ENCODE measurements at regions not wholly inside any gene's neighbourhood (a gene's known extent, or its start where the extent isn't known, plus 50 kb on each side); places are given as distances from the start of the nearest gene placed in this dataset.

GRCh38 chr17:77886387-77886728, 72.1 kb upstream of the TNRC6C start:
- no peaks in the 10 kb centered on the region for H3K9me3 Mint-ChIP-seq
- peak overlapping the region; percentile 98 for H3K27ac Mint-ChIP-seq (ENCODE audit: low read depth)
- H3K27me3 Mint-ChIP-seq, result no peaks in the 10 kb centered on the region
- ATAC-seq (replicated peaks; ENCODE audit: extremely low read depth, poor library complexity, severe bottlenecking) (no peak), DNase-seq (ENCODE audit: low spot score in 2 of 2) (no peak)
- peak overlapping the region; percentile 23 for H3K4me3 Mint-ChIP-seq
- peaks cover 76% of the 10 kb centered on the region for H3K4me1 Mint-ChIP-seq
- peaks cover 20% of the 10 kb centered on the region for H3K36me3 Mint-ChIP-seq (ENCODE audit: insufficient read depth)

DNA sequence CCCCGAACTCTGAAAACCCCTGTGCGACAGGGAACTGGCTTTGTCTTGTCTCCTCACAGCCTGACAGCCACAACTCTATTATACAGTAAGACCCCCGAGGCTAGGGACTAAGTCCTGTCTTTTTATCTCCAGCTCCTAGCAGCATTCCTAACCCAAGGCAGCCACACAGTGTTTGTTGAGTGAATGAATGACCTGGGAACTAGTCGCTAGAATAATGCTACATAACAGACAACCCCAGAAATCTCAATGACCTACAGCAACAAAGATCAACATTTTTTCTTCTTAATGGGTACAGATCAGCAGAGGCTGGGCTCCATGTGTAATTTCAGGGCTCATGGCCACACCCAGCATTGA, 71.4 kb upstream of the TNRC6C start:
- Mint-ChIP-seq H3K36me3 (ENCODE audit: insufficient read depth) (peaks cover 15% of the 10 kb centered on the region), H3K27ac (ENCODE audit: low read depth) (peak overlapping the region; percentile 98), H3K4me3 (peak overlapping the region; percentile 88), H3K4me1 (peaks cover 69% of the 10 kb centered on the region), H3K27me3 (no peaks in the 10 kb centered on the region), H3K9me3 (no peaks in the 10 kb centered on the region)
- ATAC-seq (replicated peaks; ENCODE audit: extremely low read depth, poor library complexity, severe bottlenecking) (no peak), DNase-seq (ENCODE audit: low spot score in 2 of 2) (no peak)

DNA sequence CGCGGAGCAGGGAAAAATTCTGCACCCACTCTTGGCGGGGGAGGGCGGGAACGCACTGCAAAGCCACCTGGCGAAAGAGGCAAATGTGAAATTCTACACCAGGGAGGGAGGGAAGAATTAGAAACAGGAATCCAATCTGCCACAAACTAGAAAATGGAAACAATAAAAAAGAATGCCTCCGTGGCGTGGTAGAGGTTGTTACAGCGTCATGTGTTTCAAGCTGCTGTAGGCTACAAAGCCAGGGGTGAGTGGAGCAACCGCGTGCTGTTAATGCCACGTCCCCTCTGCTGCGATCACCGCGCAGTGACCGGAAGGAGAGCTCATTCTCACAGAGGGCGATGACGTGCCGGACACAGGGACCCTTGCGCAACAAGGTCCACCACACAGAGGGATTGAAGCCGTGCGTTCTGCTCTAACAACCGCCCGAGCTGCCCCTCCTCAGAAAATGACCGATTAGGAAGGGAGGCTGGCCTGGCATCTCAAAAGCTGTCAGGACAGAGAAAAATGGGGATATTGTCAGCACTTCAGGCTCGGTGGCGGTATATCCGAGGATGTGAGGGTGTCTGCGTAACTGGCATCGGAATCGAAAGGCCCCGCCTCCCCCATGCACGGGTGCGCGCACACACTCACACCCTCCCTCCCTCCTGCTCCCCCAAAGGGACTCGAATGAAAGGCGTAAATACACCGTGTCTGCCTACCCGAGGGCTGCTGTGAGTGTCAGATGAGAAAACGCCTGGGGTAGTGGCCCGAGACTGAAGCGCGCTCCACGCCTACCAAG, 70.8 kb upstream of the TNRC6C start:
- peaks cover 63% of the 10 kb centered on the region for H3K4me1 Mint-ChIP-seq
- ATAC-seq (replicated peaks; ENCODE audit: extremely low read depth, poor library complexity, severe bottlenecking) (peak; percentile 96), DNase-seq (ENCODE audit: low spot score in 2 of 2) (peak; percentile 62 to 86)
- H3K9me3 Mint-ChIP-seq, result no peaks in the 10 kb centered on the region
- H3K36me3 Mint-ChIP-seq (ENCODE audit: insufficient read depth), result peaks cover 12% of the 10 kb centered on the region
- no peaks in the 10 kb centered on the region for H3K27me3 Mint-ChIP-seq
- peak overlapping the region; percentile 88 for H3K4me3 Mint-ChIP-seq
- H3K27ac Mint-ChIP-seq (ENCODE audit: low read depth), result peak overlapping the region; percentile 98

- H3K27me3 Mint-ChIP-seq, result no peaks in the 10 kb centered on the region
- peak overlapping the region; percentile 98 for H3K27ac Mint-ChIP-seq (ENCODE audit: low read depth)
- peaks cover 57% of the 10 kb centered on the region for H3K4me1 Mint-ChIP-seq
- peak overlapping the region; percentile 88 for H3K4me3 Mint-ChIP-seq
- DNase-seq (ENCODE audit: low spot score in 2 of 2), result no peak
- ATAC-seq (replicated peaks; ENCODE audit: extremely low read depth, poor library complexity, severe bottlenecking), result no peak
- H3K36me3 Mint-ChIP-seq (ENCODE audit: insufficient read depth), result peaks cover 12% of the 10 kb centered on the region
- no peaks in the 10 kb centered on the region for H3K9me3 Mint-ChIP-seq
Measured at GRCh38 chr17:77888242-77889134, 70.0 kb upstream of the TNRC6C start.

GRCh38 chr17:77889135-77889505, 69.4 kb upstream of the TNRC6C start:
- H3K27me3 Mint-ChIP-seq, result no peaks in the 10 kb centered on the region
- H3K36me3 Mint-ChIP-seq (ENCODE audit: insufficient read depth), result peaks cover 8% of the 10 kb centered on the region
- peaks cover 56% of the 10 kb centered on the region for H3K4me1 Mint-ChIP-seq
- ATAC-seq (replicated peaks; ENCODE audit: extremely low read depth, poor library complexity, severe bottlenecking), result no peak
- H3K9me3 Mint-ChIP-seq, result no peaks in the 10 kb centered on the region
- peak overlapping the region; percentile 98 for H3K27ac Mint-ChIP-seq (ENCODE audit: low read depth)
- DNase-seq (ENCODE audit: low spot score in 2 of 2), result no peak
- H3K4me3 Mint-ChIP-seq, result peak overlapping the region; percentile 57

DNA sequence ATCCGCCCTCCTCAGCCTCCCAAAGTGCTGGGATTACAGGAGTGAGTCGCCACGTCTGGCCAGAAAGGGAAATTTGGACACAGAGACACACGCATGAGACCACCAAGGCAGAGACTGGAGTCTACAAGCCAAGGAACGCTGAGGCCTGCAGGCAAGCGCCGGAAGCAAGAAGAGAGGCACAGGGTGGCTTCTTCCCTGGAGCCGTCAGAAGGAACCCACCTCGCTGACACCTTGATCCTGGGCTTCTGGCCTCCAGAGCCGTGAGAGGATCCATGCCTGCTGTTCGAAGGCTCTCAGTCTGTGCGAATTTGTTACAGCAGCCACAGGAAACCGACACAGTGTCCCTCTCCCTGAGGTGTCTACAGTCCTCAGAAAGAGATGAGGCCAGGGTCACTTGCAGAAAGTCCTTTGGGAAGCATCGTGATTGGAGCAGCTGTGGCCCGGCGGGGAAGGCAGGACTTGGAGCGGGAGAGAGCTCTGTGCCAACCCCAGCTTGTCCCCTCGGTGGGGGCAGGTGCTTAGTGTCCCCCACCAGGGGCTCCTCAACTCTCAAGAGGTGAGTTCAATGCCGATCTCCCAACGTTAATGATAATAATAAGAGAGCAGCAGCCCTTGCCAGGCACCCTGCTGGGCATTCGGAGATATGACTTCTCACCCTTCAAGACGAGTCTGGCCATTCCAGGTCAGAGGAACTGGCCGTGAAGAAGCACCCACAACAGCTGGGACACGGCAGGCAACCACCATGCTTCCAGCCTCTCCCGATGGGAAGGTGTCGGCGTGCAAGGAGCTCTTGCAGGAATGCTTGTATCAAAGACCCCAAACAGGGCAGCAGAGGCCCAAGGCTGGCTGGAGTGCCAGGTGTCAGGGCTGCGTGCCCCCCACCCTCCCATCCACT, 68.4 kb upstream of the TNRC6C start:
- DNase-seq (ENCODE audit: low spot score in 2 of 2), result no peak
- Mint-ChIP-seq H3K36me3 (ENCODE audit: insufficient read depth) (peaks cover 8% of the 10 kb centered on the region), H3K27ac (ENCODE audit: low read depth) (no peak overlapping the region), H3K27me3 (no peaks in the 10 kb centered on the region), H3K4me1 (peaks cover 47% of the 10 kb centered on the region), H3K9me3 (no peaks in the 10 kb centered on the region), H3K4me3 (no peak overlapping the region)
- no peak for ATAC-seq (replicated peaks; ENCODE audit: extremely low read depth, poor library complexity, severe bottlenecking)

DNA sequence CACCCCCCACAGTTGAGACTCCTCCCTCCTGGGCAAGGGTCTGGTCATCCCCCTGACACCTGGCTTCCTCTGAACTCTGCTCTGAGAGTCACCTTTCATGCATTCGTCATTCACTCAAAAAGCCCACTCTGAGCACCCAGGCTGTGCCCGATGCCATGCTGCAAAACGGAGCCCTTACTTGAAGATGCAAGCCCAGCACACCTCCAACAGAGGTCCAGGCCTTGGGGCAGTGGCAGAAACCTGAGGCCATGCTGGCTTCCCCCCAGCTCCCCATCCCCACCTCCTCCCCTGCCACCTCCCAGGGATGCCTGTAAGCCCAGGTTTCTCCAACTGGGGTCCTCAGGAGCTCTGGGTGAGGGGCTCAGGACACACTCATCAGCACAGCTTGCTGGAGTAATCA, 67.7 kb upstream of the TNRC6C start:
- no peak for ATAC-seq (replicated peaks; ENCODE audit: extremely low read depth, poor library complexity, severe bottlenecking)
- DNase-seq (ENCODE audit: low spot score in 2 of 2), result no peak
- no peak overlapping the region for H3K27ac Mint-ChIP-seq (ENCODE audit: low read depth)
- H3K4me1 Mint-ChIP-seq, result peaks cover 42% of the 10 kb centered on the region
- H3K27me3 Mint-ChIP-seq, result no peaks in the 10 kb centered on the region
- H3K4me3 Mint-ChIP-seq, result no peak overlapping the region
- no peaks in the 10 kb centered on the region for H3K9me3 Mint-ChIP-seq
- peaks cover 8% of the 10 kb centered on the region for H3K36me3 Mint-ChIP-seq (ENCODE audit: insufficient read depth)

- Mint-ChIP-seq H3K27me3 (no peaks in the 10 kb centered on the region), H3K36me3 (ENCODE audit: insufficient read depth) (peaks cover 8% of the 10 kb centered on the region), H3K9me3 (no peaks in the 10 kb centered on the region), H3K27ac (ENCODE audit: low read depth) (no peak overlapping the region), H3K4me3 (no peak overlapping the region), H3K4me1 (peaks cover 34% of the 10 kb centered on the region)
- no peak for ATAC-seq (replicated peaks; ENCODE audit: extremely low read depth, poor library complexity, severe bottlenecking)
- no peak for DNase-seq (ENCODE audit: low spot score in 2 of 2)
Measured at GRCh38 chr17:77891602-77892001, 66.9 kb upstream of the TNRC6C start.

DNA sequence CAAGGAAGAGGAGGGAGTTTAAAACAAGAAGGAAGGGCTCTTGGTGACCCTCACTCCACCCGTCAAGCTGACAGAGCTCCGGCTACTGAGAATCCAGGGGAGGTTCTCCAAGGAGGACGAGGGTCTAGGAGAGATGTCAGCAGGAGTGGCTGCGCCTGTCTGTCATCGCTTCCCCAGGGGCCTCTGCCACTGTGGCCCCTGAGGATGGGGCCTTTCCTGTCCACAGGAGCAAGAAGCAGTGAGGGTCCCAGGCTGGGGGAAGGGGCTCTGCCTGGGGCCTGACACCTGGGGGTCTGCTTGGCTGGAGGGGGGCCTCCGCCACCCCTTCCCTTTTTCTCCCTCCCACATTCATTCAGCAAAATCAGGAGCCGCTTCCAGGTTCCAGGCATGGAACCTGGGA, 66.5 kb upstream of the TNRC6C start:
- Mint-ChIP-seq H3K27me3 (no peaks in the 10 kb centered on the region), H3K36me3 (ENCODE audit: insufficient read depth) (peaks cover 8% of the 10 kb centered on the region), H3K27ac (ENCODE audit: low read depth) (no peak overlapping the region), H3K4me3 (no peak overlapping the region), H3K9me3 (no peaks in the 10 kb centered on the region), H3K4me1 (peaks cover 29% of the 10 kb centered on the region)
- ATAC-seq (replicated peaks; ENCODE audit: extremely low read depth, poor library complexity, severe bottlenecking) (no peak), DNase-seq (ENCODE audit: low spot score in 2 of 2) (no peak)

- Mint-ChIP-seq H3K27me3 (no peaks in the 10 kb centered on the region), H3K9me3 (no peaks in the 10 kb centered on the region), H3K4me3 (no peak overlapping the region), H3K27ac (ENCODE audit: low read depth) (no peak overlapping the region), H3K4me1 (peaks cover 24% of the 10 kb centered on the region), H3K36me3 (ENCODE audit: insufficient read depth) (peaks cover 4% of the 10 kb centered on the region)
- ATAC-seq (replicated peaks; ENCODE audit: extremely low read depth, poor library complexity, severe bottlenecking) (no peak), DNase-seq (ENCODE audit: low spot score in 2 of 2) (no peak)
Measured at GRCh38 chr17:77892469-77893143, 65.9 kb upstream of the TNRC6C start.

DNA sequence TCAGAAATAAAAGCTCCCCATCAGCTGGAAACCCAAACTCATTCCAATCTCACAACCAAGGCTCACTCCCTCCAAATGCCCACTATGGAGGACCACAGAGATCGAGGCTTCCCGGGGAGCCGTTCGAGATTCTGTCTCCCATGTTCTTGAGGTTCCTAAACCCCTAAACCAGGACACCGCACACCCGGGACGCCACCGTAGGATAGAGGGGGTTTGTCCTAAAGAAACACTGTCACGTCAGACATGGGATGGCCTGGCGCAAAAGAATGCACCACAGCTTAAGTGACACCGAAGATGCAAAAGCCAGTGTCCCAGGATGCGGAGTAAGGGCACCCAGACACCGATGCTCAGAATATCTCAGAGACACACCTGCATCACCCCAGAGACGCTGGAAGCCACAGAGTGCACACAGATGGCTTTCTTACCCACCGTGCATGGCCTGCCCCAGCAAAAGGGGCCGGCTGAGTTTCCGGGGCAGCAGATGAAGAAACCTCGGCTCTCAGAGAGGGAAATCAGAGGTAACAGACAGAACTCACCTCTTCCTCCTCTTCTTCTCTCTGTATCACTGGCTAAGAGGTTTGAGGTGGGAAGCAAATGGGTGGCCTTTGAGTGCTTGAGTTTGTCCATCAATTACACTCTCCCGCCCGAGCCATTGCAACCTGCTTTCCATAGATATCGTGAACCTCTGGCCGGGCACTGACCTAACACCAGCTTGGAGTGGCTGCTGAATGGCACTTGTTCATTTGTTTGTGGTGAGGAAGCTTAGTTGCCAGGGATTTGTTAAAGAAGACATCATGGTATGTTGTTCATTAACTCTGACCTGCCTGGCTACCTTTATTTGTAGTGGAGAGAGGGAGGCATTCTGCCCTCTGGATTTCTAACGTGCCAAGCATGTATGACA, 65.1 kb upstream of the TNRC6C start:
- Mint-ChIP-seq H3K27me3 (no peaks in the 10 kb centered on the region), H3K36me3 (ENCODE audit: insufficient read depth) (peaks cover 2% of the 10 kb centered on the region), H3K4me3 (no peak overlapping the region), H3K4me1 (peaks cover 16% of the 10 kb centered on the region), H3K9me3 (no peaks in the 10 kb centered on the region), H3K27ac (ENCODE audit: low read depth) (peak overlapping the region; percentile 30)
- DNase-seq (ENCODE audit: low spot score in 2 of 2), result no peak
- no peak for ATAC-seq (replicated peaks; ENCODE audit: extremely low read depth, poor library complexity, severe bottlenecking)
